HFFc6 (cell line): ENCODE measurements at regions not wholly inside any gene's neighbourhood (a gene's known extent, or its start where the extent isn't known, plus 50 kb on each side); places are given as distances from the start of the nearest gene placed in this dataset.

Experiments
- DNase-seq: peaks from one replicate; pipeline ENCODE4 v3.0.0-alpha.2; 2018
- H3K27ac Mint-ChIP-seq: 2 replicates; pipeline ENCODE4 v1.8.0; 2020; ENCODE audit warnings: mild to moderate bottlenecking, mixed read lengths
- H3K27me3 Mint-ChIP-seq: 2 replicates; pipeline ENCODE4 v1.8.0; 2021; ENCODE audit warnings: mild to moderate bottlenecking, moderate library complexity, mixed read lengths; ENCODE audit not compliant: insufficient read depth
- H3K36me3 Mint-ChIP-seq: 2 replicates; pipeline ENCODE4 v1.8.0; 2021; ENCODE audit warnings: low read depth, mixed read lengths
- H3K4me1 Mint-ChIP-seq: 2 replicates; pipeline ENCODE4 v1.8.0; 2020; ENCODE audit warnings: low read depth, mixed read lengths
- H3K4me3 Mint-ChIP-seq: 2 replicates; pipeline ENCODE4 v1.8.0; 2020; ENCODE audit warnings: mild to moderate bottlenecking, moderate library complexity, mixed read lengths
- H3K9me3 Mint-ChIP-seq: 2 replicates; pipeline ENCODE4 v1.8.0; 2020; ENCODE audit warnings: mild to moderate bottlenecking, mixed read lengths
- CTCF ChIP-seq: fragments of 200-600 bp; sonication (generic); IDR thresholded peaks from 2 replicates; pipeline ENCODE4 v1.5.0; 2021; ENCODE audit warnings: antibody characterized with exemption, mild to moderate bottlenecking

- Mint-ChIP-seq H3K4me1 (no peaks in the 10 kb centered on the region), H3K36me3 (no peaks in the 10 kb centered on the region; the same call in 1 of the 2 replicates), H3K4me3 (no peak overlapping the region), H3K9me3 (peaks cover 30% of the 10 kb centered on the region), H3K27me3 (peaks cover 2% of the 10 kb centered on the region), H3K27ac (no peak overlapping the region)
- DNase-seq, result no peak
- TF ChIP-seq CTCF, result no peak
These were observed 59.8 kb upstream of the B3GAT1 start for GRCh38 chr11:134471716-134472455.

- Mint-ChIP-seq H3K36me3 (no peaks in the 10 kb centered on the region; the same call in 1 of the 2 replicates), H3K4me1 (no peaks in the 10 kb centered on the region), H3K27ac (no peak overlapping the region), H3K4me3 (no peak overlapping the region), H3K9me3 (peaks cover 23% of the 10 kb centered on the region), H3K27me3 (peaks cover 2% of the 10 kb centered on the region)
- no peak for DNase-seq
- TF ChIP-seq CTCF, result no peak
These were observed 59.2 kb upstream of the B3GAT1 start for GRCh38 chr11:134471087-134471715.

GRCh38 chr11:134470238-134470637, 58.2 kb upstream of the B3GAT1 start:
- H3K36me3 Mint-ChIP-seq, result no peaks in the 10 kb centered on the region; the same call in 1 of the 2 replicates
- peaks cover 2% of the 10 kb centered on the region for H3K27me3 Mint-ChIP-seq
- DNase-seq, result no peak
- H3K4me1 Mint-ChIP-seq, result no peaks in the 10 kb centered on the region
- H3K9me3 Mint-ChIP-seq, result peaks cover 13% of the 10 kb centered on the region
- no peak overlapping the region for H3K4me3 Mint-ChIP-seq
- TF ChIP-seq CTCF, result no peak
- no peak overlapping the region for H3K27ac Mint-ChIP-seq

GRCh38 chr11:134469627-134470026, 57.6 kb upstream of the B3GAT1 start:
- no peak overlapping the region for H3K27ac Mint-ChIP-seq
- no peak for TF ChIP-seq CTCF
- no peak for DNase-seq
- H3K27me3 Mint-ChIP-seq, result peaks cover 2% of the 10 kb centered on the region
- H3K4me3 Mint-ChIP-seq, result no peak overlapping the region
- H3K4me1 Mint-ChIP-seq, result no peaks in the 10 kb centered on the region
- H3K36me3 Mint-ChIP-seq, result no peaks in the 10 kb centered on the region; the same call in 1 of the 2 replicates
- H3K9me3 Mint-ChIP-seq, result peaks cover 13% of the 10 kb centered on the region

- no peak for TF ChIP-seq CTCF
- no peaks in the 10 kb centered on the region for H3K4me1 Mint-ChIP-seq
- no peak overlapping the region for H3K4me3 Mint-ChIP-seq
- no peak for DNase-seq
- peaks cover 13% of the 10 kb centered on the region for H3K9me3 Mint-ChIP-seq
- peaks cover 2% of the 10 kb centered on the region for H3K27me3 Mint-ChIP-seq
- H3K27ac Mint-ChIP-seq, result no peak overlapping the region
- no peaks in the 10 kb centered on the region; the same call in 1 of the 2 replicates for H3K36me3 Mint-ChIP-seq
These were observed 56.8 kb upstream of the B3GAT1 start for GRCh38 chr11:134468796-134469195.
